Thymus (tissue), 11 donors: ENCODE measurements at regions not wholly inside any gene's neighbourhood (a gene's known extent, or its start where the extent isn't known, plus 50 kb on each side); places are given as distances from the start of the nearest gene placed in this dataset.

Experiments used
- DNase-seq, 9 donors: peaks; one replicate each; pipeline ENCODE4 v3.0.0-alpha.2; 2013; ENCODE audit warnings: low spot score in 9 of 9, low read depth in 6 of 9, missing footprints in 1 of 9
- H3K27ac ChIP-seq, 2 donors: one replicate each; pipeline ENCODE4 v1.5.1; 2013; ENCODE audit warnings: control low read depth in 1 of 2, low read depth in 1 of 2, low read length in 1 of 2, mild to moderate bottlenecking in 1 of 2, moderate library complexity in 1 of 2
- H3K27me3 ChIP-seq, 2 donors: one replicate each; pipeline ENCODE4 v1.5.1; 2013; ENCODE audit warnings: low read length in 1 of 2; ENCODE audit not compliant: control insufficient read depth in 2 of 2, insufficient read depth in 1 of 2
- H3K36me3 ChIP-seq, 2 donors: one replicate each; pipeline ENCODE4 v1.5.1; 2013; ENCODE audit warnings: low read length in 1 of 2, mild to moderate bottlenecking in 1 of 2, moderate library complexity in 1 of 2; ENCODE audit not compliant: control insufficient read depth in 2 of 2, insufficient read depth in 2 of 2
- H3K4me1 ChIP-seq, 2 donors: one replicate each; pipeline ENCODE4 v1.5.1; 2013; ENCODE audit warnings: low read length in 2 of 2; ENCODE audit not compliant: control insufficient read depth in 2 of 2, insufficient read depth in 2 of 2
- H3K4me3 ChIP-seq, 2 donors: one replicate each; pipeline ENCODE4 v1.5.1; 2013; ENCODE audit warnings: low read length in 2 of 2, control low read depth in 1 of 2, mild to moderate bottlenecking in 1 of 2
- H3K9me3 ChIP-seq, 2 donors: one replicate each; pipeline ENCODE4 v1.5.1; 2013; ENCODE audit warnings: low read length in 1 of 2, mild to moderate bottlenecking in 1 of 2; ENCODE audit not compliant: control insufficient read depth in 2 of 2, insufficient read depth in 1 of 2
- WGBS: extraction: QIAGEN DNeasy Blood & Tissue Kit; methylation state at CpG from one replicate; pipeline ENCODE4 v1.1.7; 2013; 5-methylcytosine and 5-hydroxymethylcytosine counted together
- donor health status: healthy.

GRCh38 chr15:96418146-96418545 lies 87.6 kb downstream of the NR2F2 start:
- WGBS: 4% methylated on average over 2 of the region's 2 CpGs
- no peaks in the 10 kb centered on the region for H3K36me3 ChIP-seq
- peaks cover 35 to 68% of the 10 kb centered on the region in 2 donors for H3K27me3 ChIP-seq
- DNase-seq: no peak
- no peak overlapping the region for H3K4me3 ChIP-seq
- H3K4me1 ChIP-seq: no peaks in the 10 kb centered on the region
- no peak overlapping the region for H3K27ac ChIP-seq
- no peaks in the 10 kb centered on the region for H3K9me3 ChIP-seq

GRCh38 chr15:96421178-96421601 lies 90.7 kb downstream of the NR2F2 start:
- no peaks in the 10 kb centered on the region for H3K9me3 ChIP-seq
- no peaks in the 10 kb centered on the region for H3K36me3 ChIP-seq
- no peak for DNase-seq
- H3K4me1 ChIP-seq: no peaks in the 10 kb centered on the region
- peaks cover 20 to 39% of the 10 kb centered on the region in 2 donors for H3K27me3 ChIP-seq
- WGBS: 40% methylated on average over 8 of the region's 8 CpGs
- H3K27ac ChIP-seq: no peak overlapping the region
- H3K4me3 ChIP-seq: no peak overlapping the region

GRCh38 chr15:96422125-96422524 lies 91.6 kb downstream of the NR2F2 start:
- H3K36me3 ChIP-seq: no peaks in the 10 kb centered on the region
- H3K27me3 ChIP-seq: peaks cover 10 to 30% of the 10 kb centered on the region in 2 donors
- 53% methylated on average over 7 of the region's 7 CpGs for WGBS
- H3K27ac ChIP-seq: no peak overlapping the region
- H3K9me3 ChIP-seq: no peaks in the 10 kb centered on the region
- no peaks in the 10 kb centered on the region for H3K4me1 ChIP-seq
- no peak for DNase-seq
- no peak overlapping the region for H3K4me3 ChIP-seq

- no peaks in the 10 kb centered on the region for H3K36me3 ChIP-seq
- H3K4me1 ChIP-seq: no peaks in the 10 kb centered on the region
- H3K27ac ChIP-seq: no peak overlapping the region
- no peak overlapping the region for H3K4me3 ChIP-seq
- H3K9me3 ChIP-seq: no peaks in the 10 kb centered on the region
- no peak for DNase-seq
- H3K27me3 ChIP-seq: peaks cover 0 to 11% of the 10 kb centered on the region in 2 donors
- 96% methylated on average over 4 of the region's 4 CpGs for WGBS
These were observed 94.2 kb downstream of the NR2F2 start for GRCh38 chr15:96424674-96425073.

GRCh38 chr15:96428742-96429141 lies 98.2 kb downstream of the NR2F2 start:
- Histone ChIP-seq H3K4me3 (no peak overlapping the region), H3K27me3 (no peaks in the 10 kb centered on the region), H3K9me3 (no peaks in the 10 kb centered on the region), H3K4me1 (no peaks in the 10 kb centered on the region), H3K27ac (no peak overlapping the region), H3K36me3 (no peaks in the 10 kb centered on the region)
- no peak for DNase-seq

GRCh38 chr15:96431786-96432185 lies 101.3 kb downstream of the NR2F2 start:
- DNase-seq: no peak
- H3K27ac ChIP-seq: no peak overlapping the region
- no peak overlapping the region for H3K4me3 ChIP-seq
- no peaks in the 10 kb centered on the region for H3K4me1 ChIP-seq
- H3K9me3 ChIP-seq: no peaks in the 10 kb centered on the region
- 89% methylated on average over 5 of the region's 5 CpGs for WGBS
- H3K36me3 ChIP-seq: no peaks in the 10 kb centered on the region
- H3K27me3 ChIP-seq: no peaks in the 10 kb centered on the region

- 90% methylated on average over 4 of the region's 4 CpGs for WGBS
- no peak overlapping the region for H3K27ac ChIP-seq
- H3K27me3 ChIP-seq: no peaks in the 10 kb centered on the region
These were observed 104.5 kb downstream of the NR2F2 start for GRCh38 chr15:96435022-96435421.

GRCh38 chr15:96435841-96436240 lies 105.3 kb downstream of the NR2F2 start:
- Histone ChIP-seq H3K36me3 (no peaks in the 10 kb centered on the region), H3K9me3 (no peaks in the 10 kb centered on the region), H3K27me3 (no peaks in the 10 kb centered on the region), H3K27ac (no peak overlapping the region), H3K4me1 (no peaks in the 10 kb centered on the region), H3K4me3 (no peak overlapping the region)
- WGBS: 91% methylated on average over 3 of the region's 3 CpGs
- no peak for DNase-seq

More at GRCh38 chr15:96435022-96435421, 104.5 kb downstream of the NR2F2 start:
- no peak for DNase-seq
- Histone ChIP-seq H3K4me1 (no peaks in the 10 kb centered on the region), H3K4me3 (no peak overlapping the region), H3K36me3 (no peaks in the 10 kb centered on the region), H3K9me3 (no peaks in the 10 kb centered on the region)

GRCh38 chr15:96440978-96441377 lies 110.5 kb downstream of the NR2F2 start:
- WGBS: 84% methylated on average over 4 of the region's 4 CpGs
- no peaks in the 10 kb centered on the region for H3K9me3 ChIP-seq
- H3K27me3 ChIP-seq: no peaks in the 10 kb centered on the region
- DNase-seq: no peak
- H3K4me3 ChIP-seq: no peak overlapping the region
- H3K4me1 ChIP-seq: no peaks in the 10 kb centered on the region
- H3K27ac ChIP-seq: no peak overlapping the region
- H3K36me3 ChIP-seq: no peaks in the 10 kb centered on the region

GRCh38 chr15:96442076-96442475 lies 111.6 kb downstream of the NR2F2 start:
- no peak for DNase-seq
- no peaks in the 10 kb centered on the region for H3K4me1 ChIP-seq
- no peaks in the 10 kb centered on the region for H3K9me3 ChIP-seq
- H3K27ac ChIP-seq: no peak overlapping the region
- H3K27me3 ChIP-seq: no peaks in the 10 kb centered on the region
- H3K4me3 ChIP-seq: no peak overlapping the region
- no peaks in the 10 kb centered on the region for H3K36me3 ChIP-seq
- WGBS: 93% methylated on average over 18 of the region's 18 CpGs
